K562 (cell line): ENCODE measurements at regions not wholly inside any gene's neighbourhood (a gene's known extent, or its start where the extent isn't known, plus 50 kb on each side); places are given as distances from the start of the nearest gene placed in this dataset.
A peak's percentile ranks its signal among the peaks of the same experiment; 100 is the strongest.

ENCODE experiments used
- C11orf30 ChIP-seq: fragments of 450-650 bp; IDR thresholded peaks from 2 replicates; pipeline ENCODE4 v1.6.1; 2016; ENCODE audit warnings: low read depth, mild to moderate bottlenecking
- CCNT2 ChIP-seq: IDR thresholded peaks from 2 replicates; pipeline ENCODE4 v1.6.1; 2011; ENCODE audit warnings: borderline replicate concordance, low read depth, mild to moderate bottlenecking, moderate library complexity, mixed read lengths, low read length; ENCODE audit not compliant: insufficient read length; ENCODE audit errors: extremely low read depth
- ERF ChIP-seq: fragments of 450-650 bp; formaldehyde crosslinking; IDR thresholded peaks from 2 replicates; pipeline ENCODE4 v1.4.0; 2020; ENCODE audit warnings: mild to moderate bottlenecking, mixed read lengths
- GTF2A2 ChIP-seq: IDR thresholded peaks from 2 replicates; pipeline ENCODE4 v1.6.1; 2016; ENCODE audit warnings: mild to moderate bottlenecking, missing genetic modification characterization, missing compliant biosample characterization
- HNRNPLL ChIP-seq: fragments of 200-400 bp; formaldehyde crosslinking; IDR thresholded peaks from 2 replicates; pipeline ENCODE4 v1.6.1; 2017; ENCODE audit warnings: low read length, low read depth, mild to moderate bottlenecking; ENCODE audit not compliant: poor library complexity, severe bottlenecking
- KLF1 ChIP-seq: fragments of 450-650 bp; IDR thresholded peaks from 2 replicates; pipeline ENCODE4 v1.6.1; 2016; ENCODE audit warnings: missing genetic modification characterization, missing compliant biosample characterization
- LCOR ChIP-seq: sonication (generic); formaldehyde crosslinking; IDR thresholded peaks from 2 replicates; pipeline ENCODE4 v1.8.0; 2022; ENCODE audit warnings: mild to moderate bottlenecking, missing genetic modification reagents
- MAFF ChIP-seq: IDR thresholded peaks from 2 replicates; pipeline ENCODE4 v1.6.1; 2012; ENCODE audit warnings: low read length, improper control_type of control experiment
- MAFG ChIP-seq: fragments of 450-650 bp; conservative IDR thresholded peaks from 2 replicates; pipeline ENCODE4 v1.6.1; 2016; ENCODE audit warnings: missing genetic modification characterization, missing compliant biosample characterization
- MAFK ChIP-seq: IDR thresholded peaks from 2 replicates; pipeline ENCODE4 v1.6.1; 2011; ENCODE audit warnings: low read length, improper control_type of control experiment
- MBD2 ChIP-seq: sonication (generic); IDR thresholded peaks from 2 replicates; pipeline ENCODE4 v1.6.1; 2016; ENCODE audit warnings: low read depth, borderline replicate concordance
- NR3C1 ChIP-seq: sonication (generic); formaldehyde crosslinking; IDR thresholded peaks from 2 replicates; pipeline ENCODE4 v1.8.1; 2022; ENCODE audit warnings: missing genetic modification reagents
- NUFIP1 ChIP-seq: fragments of 450-650 bp; IDR thresholded peaks from 2 replicates; pipeline ENCODE4 v1.6.1; 2018; ENCODE audit not compliant: partially characterized antibody
- PCBP1 ChIP-seq: fragments of 200-400 bp; formaldehyde crosslinking; IDR thresholded peaks from 2 replicates; pipeline ENCODE4 v1.6.1; 2018; ENCODE audit warnings: mild to moderate bottlenecking, low read depth, low read length; ENCODE audit not compliant: poor library complexity, severe bottlenecking
- RBM14 ChIP-seq: fragments of 200-400 bp; formaldehyde crosslinking; IDR thresholded peaks from 2 replicates; pipeline ENCODE4 v1.6.1; 2018; ENCODE audit warnings: low read depth, mild to moderate bottlenecking, low read length, moderate library complexity, borderline replicate concordance; ENCODE audit not compliant: insufficient read depth
- SIN3B ChIP-seq: fragments of 450-650 bp; IDR thresholded peaks from 2 replicates; pipeline ENCODE4 v1.6.1; 2017; ENCODE audit warnings: low read depth, mild to moderate bottlenecking, moderate library complexity
- SIX5 ChIP-seq, 2 experiments: IDR thresholded peaks; 2 replicates each; pipeline ENCODE4 v1.6.1; 2011; ENCODE audit warnings: low read length in 2 of 2, borderline replicate concordance in 1 of 2, low read depth in 1 of 2, mild to moderate bottlenecking in 1 of 2, moderate library complexity in 1 of 2; ENCODE audit not compliant: insufficient read depth in 1 of 2
- TAF7 ChIP-seq: fragments of 450-650 bp; IDR thresholded peaks from 2 replicates; pipeline ENCODE4 v1.6.1; 2016; ENCODE audit warnings: missing genetic modification characterization, missing compliant biosample characterization
- ZNF133 ChIP-seq: fragments of 250-450 bp; sonication (Bioruptor Pico); IDR thresholded peaks from 2 replicates; pipeline ENCODE4 v1.4.0; 2020; ENCODE audit warnings: mild to moderate bottlenecking
- ZNF232 ChIP-seq: sonication (generic); formaldehyde crosslinking; IDR thresholded peaks from 2 replicates; pipeline ENCODE4 v1.8.0; 2022; ENCODE audit warnings: mild to moderate bottlenecking, missing genetic modification reagents
- ZNF316 ChIP-seq: fragments of 450-650 bp; IDR thresholded peaks from 2 replicates; pipeline ENCODE4 v1.6.1; 2016
- TF ChIP-seq, protein P1 (sequence below): fragments of 250-450 bp; sonication (Bioruptor Pico); IDR thresholded peaks from 2 replicates; pipeline ENCODE4 v1.4.0; 2020; ENCODE audit warnings: borderline replicate concordance
- TF ChIP-seq, protein P2 (sequence below): fragments of 250-450 bp; sonication (Bioruptor Pico); IDR thresholded peaks from 2 replicates; pipeline ENCODE4 v1.5.0; 2020; ENCODE audit warnings: mild to moderate bottlenecking

DNA sequence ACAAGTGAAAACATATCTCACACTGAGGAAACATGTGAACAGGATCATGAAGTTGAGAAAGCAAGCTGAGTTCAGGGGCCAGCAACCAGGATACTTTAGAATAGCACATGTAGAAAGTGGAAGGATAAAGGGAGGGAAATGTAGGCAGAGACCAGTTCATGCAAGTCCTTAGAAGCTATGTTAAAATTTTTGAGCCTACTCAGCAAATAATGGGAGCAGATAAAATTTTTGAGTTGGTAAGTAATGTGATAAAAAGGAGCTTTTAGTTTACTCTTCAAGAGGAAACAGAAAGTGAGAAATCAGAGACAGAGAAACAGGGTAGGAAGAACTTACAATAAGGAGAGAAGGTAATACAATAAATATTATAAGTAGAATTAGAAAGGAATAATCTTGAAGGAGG is 105.6 kb upstream of the ZBTB20 start (continued):
- TF ChIP-seq MAFF (peak; percentile 41; the same call in 1 of the 2 replicates), ZNF232 (CRISPR knock-in tag) (no peak), MAFK (peak; percentile 66), RBM14 (no peak), ERF (CRISPR knock-in tag) (no peak), NR3C1 (CRISPR knock-in tag) (no peak), HNRNPLL (no peak), TAF7 (no peak), CCNT2 (no peak), SIX5 (IDR thresholded peaks at IDR 0.05; ENCODE audit: borderline replicate concordance in 1 of 2, insufficient read depth in 1 of 2, low read depth in 1 of 2, low read length in 2 of 2) (no peak), MAFG (tag) (peak; percentile 62; the same call in 1 of the 2 replicates), SIN3B (no peak), KLF1 (tag) (no peak), C11orf30 (peak; percentile 63; the same call in 1 of the 2 replicates), PCBP1 (no peak), ZNF316 (peak; percentile 71), ZNF133 (CRISPR knock-in tag) (no peak), LCOR (no peak), MBD2 (no peak), GTF2A2 (no peak), NUFIP1 (no peak)
- TF ChIP-seq, protein P1, sequence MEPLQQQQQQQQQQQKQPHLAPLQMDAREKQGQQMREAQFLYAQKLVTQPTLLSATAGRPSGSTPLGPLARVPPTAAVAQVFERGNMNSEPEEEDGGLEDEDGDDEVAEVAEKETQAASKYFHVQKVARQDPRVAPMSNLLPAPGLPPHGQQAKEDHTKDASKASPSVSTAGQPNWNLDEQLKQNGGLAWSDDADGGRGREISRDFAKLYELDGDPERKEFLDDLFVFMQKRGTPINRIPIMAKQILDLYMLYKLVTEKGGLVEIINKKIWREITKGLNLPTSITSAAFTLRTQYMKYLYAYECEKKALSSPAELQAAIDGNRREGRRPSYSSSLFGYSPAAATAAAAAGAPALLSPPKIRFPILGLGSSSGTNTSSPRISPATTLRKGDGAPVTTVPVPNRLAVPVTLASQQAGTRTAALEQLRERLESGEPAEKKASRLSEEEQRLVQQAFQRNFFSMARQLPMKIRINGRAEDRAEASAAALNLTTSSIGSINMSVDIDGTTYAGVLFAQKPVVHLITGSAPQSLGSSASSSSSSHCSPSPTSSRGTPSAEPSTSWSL (CRISPR knock-in tag): no peak
- TF ChIP-seq, protein P2, sequence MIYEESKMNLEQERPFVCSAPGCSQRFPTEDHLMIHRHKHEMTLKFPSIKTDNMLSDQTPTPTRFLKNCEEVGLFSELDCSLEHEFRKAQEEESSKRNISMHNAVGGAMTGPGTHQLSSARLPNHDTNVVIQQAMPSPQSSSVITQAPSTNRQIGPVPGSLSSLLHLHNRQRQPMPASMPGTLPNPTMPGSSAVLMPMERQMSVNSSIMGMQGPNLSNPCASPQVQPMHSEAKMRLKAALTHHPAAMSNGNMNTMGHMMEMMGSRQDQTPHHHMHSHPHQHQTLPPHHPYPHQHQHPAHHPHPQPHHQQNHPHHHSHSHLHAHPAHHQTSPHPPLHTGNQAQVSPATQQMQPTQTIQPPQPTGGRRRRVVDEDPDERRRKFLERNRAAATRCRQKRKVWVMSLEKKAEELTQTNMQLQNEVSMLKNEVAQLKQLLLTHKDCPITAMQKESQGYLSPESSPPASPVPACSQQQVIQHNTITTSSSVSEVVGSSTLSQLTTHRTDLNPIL (CRISPR knock-in tag): no peak
